GM18867 (cell line): ENCODE measurements at regions not wholly inside any gene's neighbourhood (a gene's known extent, or its start where the extent isn't known, plus 50 kb on each side); places are given as distances from the start of the nearest gene placed in this dataset.

ENCODE experiments used
- ATAC-seq: cut with Tn5 transposase; IDR thresholded peaks from one replicate; pipeline ENCODE4 v1.9.1; 2021; ENCODE audit warnings: mild to moderate bottlenecking, moderate library complexity; ENCODE audit not compliant: unreplicated experiment

- ATAC-seq = no peak
Measured at GRCh38 chr11:113555071-113555619, 79.9 kb upstream of the DRD2 start.

DNA sequence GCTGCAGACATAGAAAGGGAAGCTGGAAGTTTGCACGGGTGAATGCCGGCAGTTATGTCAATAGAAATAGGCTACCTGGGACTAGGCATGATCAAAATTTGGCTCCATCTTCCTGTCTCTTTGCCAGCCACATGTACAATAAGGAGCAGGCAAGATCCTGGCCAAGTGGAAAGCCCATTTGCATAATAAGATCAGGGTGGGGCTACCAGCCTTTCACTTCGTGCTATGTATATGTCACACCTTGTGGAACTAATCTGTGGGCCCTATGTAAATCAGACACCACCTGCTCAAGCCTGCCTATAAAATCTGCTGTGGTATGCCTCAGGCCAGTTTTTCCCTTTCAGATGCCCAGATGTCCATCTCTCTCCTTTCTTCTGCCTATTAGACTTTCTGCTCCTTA lies 79.3 kb upstream of the DRD2 start:
- peak; percentile 39 for ATAC-seq

DNA sequence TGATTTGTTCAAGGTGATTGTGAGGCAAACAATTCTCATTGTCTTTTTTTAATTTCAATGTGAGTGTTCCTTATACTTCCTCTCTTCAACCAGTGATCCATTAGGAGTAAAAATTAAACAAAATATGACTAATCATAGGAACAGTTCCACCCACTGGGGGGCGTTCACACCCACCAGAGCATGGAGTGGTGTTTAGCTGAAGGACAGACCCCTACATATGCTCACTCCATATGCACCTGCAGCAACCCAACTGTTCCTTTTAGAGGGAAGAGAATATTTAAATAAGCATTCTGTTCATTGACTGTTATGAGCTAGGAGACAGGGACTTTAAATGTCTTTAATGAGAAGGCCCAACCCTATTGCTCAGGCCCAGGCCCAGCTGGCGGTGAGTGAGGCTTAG lies 78.7 kb upstream of the DRD2 start:
- ATAC-seq = no peak

GRCh38 chr11:113553235-113553634 lies 78.0 kb upstream of the DRD2 start:
- no peak for ATAC-seq

DNA sequence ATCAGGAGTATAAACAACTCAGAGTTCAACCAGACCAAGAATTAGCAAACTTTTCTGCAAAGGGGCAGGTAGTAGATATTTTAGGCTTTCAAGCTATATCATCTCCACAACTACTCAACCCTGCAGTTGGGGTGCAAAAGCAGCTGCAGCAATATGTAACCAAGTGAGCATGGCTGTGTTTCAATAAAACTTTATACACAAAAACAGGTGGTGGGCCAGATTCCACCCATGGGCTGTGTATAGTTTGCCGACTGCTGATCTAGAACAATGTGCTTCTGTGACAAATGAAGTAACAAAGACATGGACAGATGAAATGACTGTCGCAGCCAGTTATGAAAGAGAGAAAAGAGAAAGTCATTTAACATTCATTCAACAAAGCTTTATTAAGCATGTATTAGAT lies 77.1 kb upstream of the DRD2 start:
- ATAC-seq = no peak

DNA sequence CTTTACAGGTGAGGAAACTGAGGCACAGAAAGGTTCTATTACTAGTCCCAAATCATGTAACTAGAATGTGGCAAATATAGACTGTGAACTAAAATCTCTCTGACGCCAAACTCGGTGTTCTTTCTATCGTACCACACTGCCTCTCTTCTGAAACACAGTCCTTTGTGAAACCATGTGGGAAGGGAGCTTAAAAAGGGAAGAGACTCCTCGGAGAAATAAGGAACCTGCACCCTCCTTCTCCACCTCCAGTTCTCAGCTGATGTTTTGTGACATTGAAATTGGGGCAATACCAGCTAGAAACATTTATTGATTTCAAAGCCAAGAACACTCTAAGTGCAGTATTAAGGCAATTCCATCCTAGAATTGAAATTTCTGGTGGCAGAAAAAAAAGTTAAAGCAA lies 76.4 kb upstream of the DRD2 start:
- ATAC-seq = no peak

- ATAC-seq = no peak
Measured at GRCh38 chr11:113549611-113550578, 74.7 kb upstream of the DRD2 start.

DNA sequence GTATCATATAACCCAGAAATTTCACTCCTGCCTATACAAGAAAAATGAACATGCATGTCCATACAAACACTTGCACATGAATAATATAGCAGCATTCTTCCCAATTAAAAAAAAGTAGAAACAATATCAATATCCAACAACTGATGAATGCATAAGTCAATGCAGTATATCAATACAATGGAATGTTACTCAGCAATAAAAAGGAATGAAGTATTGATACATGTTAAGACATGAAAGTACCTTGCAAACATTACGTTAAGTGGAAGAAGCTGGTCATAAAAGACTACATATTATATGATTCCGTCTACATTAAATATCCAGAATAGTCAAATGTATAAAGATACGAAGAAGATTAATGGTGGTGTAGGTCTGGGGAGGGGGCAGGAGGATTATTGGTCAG lies 73.9 kb upstream of the DRD2 start:
- no peak for ATAC-seq

DNA sequence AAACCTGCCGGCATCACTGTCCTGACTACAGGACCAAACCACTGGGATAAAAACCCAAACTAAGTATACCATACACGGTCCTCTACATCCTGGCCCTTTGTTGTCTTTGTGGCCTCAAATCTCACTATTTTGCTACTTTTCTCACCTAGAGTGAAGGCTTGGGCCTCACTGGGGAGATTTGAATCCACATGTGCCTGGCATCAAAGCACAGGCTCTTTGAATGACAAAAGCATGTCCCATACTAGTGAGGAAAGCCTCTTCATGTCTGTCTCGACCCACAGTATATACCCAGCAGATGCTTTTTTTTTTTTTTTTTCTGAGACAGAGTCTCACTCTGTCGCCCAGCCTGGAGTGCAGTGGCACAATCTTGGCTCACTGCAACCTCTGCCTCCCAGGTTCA lies 72.5 kb upstream of the DRD2 start:
- ATAC-seq = no peak

DNA sequence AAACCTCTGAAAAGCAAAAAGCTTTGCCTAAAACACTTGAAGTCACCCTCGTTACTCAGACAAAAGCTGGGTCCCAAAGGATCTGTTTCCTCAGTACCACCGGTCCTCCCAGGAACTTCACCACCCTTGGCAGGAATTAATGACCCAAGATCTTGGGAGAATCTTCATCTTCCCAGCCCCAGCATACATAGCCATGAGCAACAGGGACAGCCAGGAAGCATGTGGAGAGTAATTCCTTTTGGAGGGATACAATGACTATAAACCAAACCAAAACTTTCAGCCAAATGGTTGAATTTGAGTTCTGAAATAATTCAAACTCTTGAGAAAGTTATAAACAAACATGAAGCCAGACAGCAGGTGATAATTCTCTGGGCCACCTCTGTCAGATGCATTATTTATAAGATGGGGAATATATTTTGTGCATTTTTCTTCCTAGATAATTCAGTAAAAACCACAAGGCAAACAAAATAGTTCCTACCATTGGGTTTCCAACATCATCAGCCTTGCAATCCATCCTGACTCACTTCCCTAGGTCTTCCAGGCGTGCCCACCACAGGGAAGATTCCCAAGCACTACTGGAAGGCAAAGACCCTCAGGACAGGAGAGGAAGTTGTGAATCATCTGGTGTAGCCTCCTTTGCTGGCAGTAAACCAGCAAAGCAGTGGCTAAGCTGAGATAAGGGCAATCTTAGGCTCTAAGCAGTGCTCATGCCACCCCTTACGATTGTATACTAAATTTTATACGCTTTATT lies 71.7 kb upstream of the DRD2 start:
- no peak for ATAC-seq

DNA sequence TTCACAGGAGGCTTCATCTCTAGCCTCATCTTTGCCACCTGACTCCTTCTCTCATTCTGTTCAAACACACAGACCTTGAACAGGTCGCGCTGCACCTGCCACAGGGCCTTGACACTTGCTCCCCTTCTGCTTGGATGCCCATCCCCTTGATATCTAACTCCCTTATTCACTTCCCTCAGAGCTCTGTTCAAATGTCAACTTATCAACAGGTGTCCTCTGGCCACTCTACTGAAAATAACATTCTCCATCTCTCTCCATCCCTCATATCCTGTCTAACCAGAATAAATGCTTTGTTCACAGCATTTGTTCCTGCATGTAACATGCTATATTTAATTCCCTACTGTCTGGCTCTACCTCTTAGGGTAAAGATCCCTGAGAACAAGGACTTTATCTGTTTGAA lies 67.2 kb upstream of the DRD2 start:
- no peak for ATAC-seq

DNA sequence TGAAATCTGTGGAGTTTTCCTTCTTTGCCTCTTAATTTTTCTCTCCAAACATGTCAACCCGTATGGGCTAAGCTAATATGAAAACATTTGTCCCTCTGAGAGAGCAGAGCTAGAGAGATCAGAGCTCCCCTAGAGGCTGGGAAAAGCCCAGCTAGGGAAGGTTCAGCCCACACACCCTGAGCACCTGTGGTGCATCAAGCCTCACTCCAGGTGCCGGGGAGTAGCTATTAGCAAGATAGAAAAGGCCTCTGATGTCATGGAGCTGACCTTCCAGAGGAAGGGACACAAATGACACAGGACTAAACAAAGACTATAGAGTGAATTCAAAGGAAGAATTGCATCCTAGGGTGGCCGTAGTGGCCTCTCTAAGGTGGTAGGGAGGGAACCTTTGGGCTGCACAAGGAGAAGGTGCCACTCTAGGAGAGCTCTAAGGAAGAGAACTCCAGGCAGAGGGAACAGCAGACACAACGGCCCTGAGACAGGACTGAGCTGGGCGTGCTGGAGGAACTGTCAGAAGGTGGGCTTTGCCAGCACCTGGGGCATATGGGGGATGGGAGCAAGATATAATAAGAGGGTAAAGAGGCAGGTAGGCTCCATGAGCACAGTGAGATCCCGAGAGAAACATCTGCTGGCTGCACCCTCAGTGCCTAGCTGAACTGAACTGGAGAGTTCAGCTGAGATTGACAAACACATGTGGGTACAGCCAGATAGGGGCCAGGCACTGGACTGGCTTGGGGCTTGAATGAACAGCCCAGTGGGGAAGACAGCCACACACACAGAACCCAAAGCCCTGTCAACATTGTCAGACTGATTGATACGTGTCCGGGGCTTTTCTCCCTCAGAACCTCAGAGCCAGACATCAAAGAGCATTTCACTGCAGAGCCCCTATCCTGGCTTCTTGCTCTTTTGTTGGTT lies 65.5 kb upstream of the DRD2 start:
- no peak for ATAC-seq

GRCh38 chr11:113538451-113539412 lies 63.5 kb upstream of the DRD2 start:
- ATAC-seq = no peak

DNA sequence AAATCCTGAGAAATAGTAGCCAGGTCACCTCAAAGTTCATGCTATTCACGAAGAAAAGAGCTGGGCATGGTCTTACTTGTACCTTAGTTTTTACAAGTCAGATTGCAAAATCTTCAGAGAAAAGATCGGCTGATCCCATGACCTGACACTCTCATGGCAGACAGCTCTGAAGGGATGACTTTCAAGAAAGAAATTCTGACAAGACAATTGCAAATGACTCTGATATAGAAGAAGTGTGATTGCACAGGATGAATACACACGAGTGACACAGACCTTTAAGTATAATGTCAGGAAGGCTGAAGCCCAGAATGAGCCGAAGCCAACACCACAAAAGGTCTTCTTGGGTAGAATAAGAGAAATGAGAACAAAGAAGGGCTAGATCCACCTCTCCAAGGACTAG lies 59.4 kb upstream of the DRD2 start:
- ATAC-seq = no peak

DNA sequence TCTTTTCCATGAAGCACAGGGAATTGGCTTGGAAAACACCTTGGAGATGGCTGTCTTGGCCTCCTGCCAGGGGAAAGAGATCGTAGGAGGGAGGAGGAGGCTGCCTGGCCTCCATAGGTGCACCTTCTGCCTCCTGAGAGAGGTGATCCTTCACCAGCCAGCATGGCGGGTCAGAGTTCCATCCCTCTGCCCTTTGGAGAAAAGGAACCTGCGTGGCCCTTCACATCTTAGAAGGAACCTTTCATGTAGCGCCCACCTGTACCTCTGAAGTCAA lies 58.2 kb upstream of the DRD2 start:
- ATAC-seq = no peak

GRCh38 chr11:113532697-113533424 lies 57.7 kb upstream of the DRD2 start:
- no peak for ATAC-seq

GRCh38 chr11:113531575-113532451 lies 56.6 kb upstream of the DRD2 start:
- no peak for ATAC-seq

DNA sequence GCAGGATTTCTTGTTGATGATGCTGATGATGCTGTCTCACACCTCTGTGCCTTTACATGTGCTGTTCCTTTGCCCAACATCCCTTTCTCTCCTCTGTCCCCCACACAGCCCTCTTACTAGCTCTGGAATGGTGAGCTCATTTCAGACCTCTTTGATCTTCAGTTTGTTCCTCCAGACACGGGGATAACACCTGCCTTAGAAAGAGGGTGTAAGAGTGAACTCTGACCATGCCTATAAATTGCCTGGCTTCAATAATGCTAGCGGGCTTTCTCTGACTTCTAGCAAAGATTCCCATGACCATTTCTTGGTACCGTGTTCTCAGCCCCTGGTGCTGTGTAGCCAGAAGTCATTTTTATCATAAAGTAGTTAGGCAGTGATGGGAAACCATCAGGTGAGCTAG lies 55.9 kb upstream of the DRD2 start:
- no peak for ATAC-seq
